Panc1 (cell line): ENCODE measurements at regions not wholly inside any gene's neighbourhood (a gene's known extent, or its start where the extent isn't known, plus 50 kb on each side); places are given as distances from the start of the nearest gene placed in this dataset.

Experiments used
- ATAC-seq: fragments of 200-7000 bp; cut with Tn5 transposase; 2 replicates; pipeline ENCODE4 v1.9.1; 2020; ENCODE audit warnings: mild to moderate bottlenecking, moderate library complexity
- BruUV-seq: library from RNA; stranded (reverse); fragments of 400-500 nt; replicated peaks from 2 replicates; lab custom pipeline; 2021; lab: Mats Ljungman, UMichigan
- CTCF ChIA-PET: fragments of 300-600 bp; sonication (Branson Sonifier 250); formaldehyde crosslinking; loops from one replicate; lab custom pipeline; 2022; ENCODE audit warnings: antibody characterized with exemption; lab: Charles Lee
- POLR2A ChIA-PET: fragments of 300-600 bp; sonication (Branson Sonifier 250); formaldehyde crosslinking; loops from one replicate; lab custom pipeline; 2022; ENCODE audit warnings: antibody characterized with exemption; lab: Charles Lee
- DNase-seq: peaks from one replicate; pipeline ENCODE4 v3.0.0-alpha.2; 2010; ENCODE audit warnings: low read depth, low spot score
- H3K27ac ChIP-seq: 2 replicates; pipeline ENCODE4 v1.5.1; 2011; ENCODE audit warnings: mild to moderate bottlenecking, low read length, inconsistent platforms
- H3K27me3 ChIP-seq: fragments of 200-500 bp; sonication (Bioruptor generic); 2 replicates; pipeline ENCODE4 v1.6.0; 2014; ENCODE audit warnings: low read length, inconsistent platforms; ENCODE audit not compliant: control insufficient read depth, insufficient read depth
- H3K36me3 ChIP-seq: fragments of 200-500 bp; sonication (Bioruptor generic); 2 replicates; pipeline ENCODE4 v1.5.1; 2014; ENCODE audit warnings: inconsistent platforms, mild to moderate bottlenecking, low read length, moderate library complexity; ENCODE audit not compliant: control insufficient read depth, insufficient read depth
- H3K4me1 ChIP-seq: 2 replicates; pipeline ENCODE4 v1.5.1; 2011; ENCODE audit warnings: inconsistent platforms, mild to moderate bottlenecking, low read length, moderate library complexity; ENCODE audit not compliant: control insufficient read depth, insufficient read depth
- H3K4me3 ChIP-seq, 2 experiments: 2 replicates each; pipeline ENCODE4 v1.5.1; 2011 to 2012; ENCODE audit warnings: low read depth in 2 of 2, low read length in 2 of 2, mild to moderate bottlenecking in 2 of 2, inconsistent platforms in 1 of 2, moderate library complexity in 1 of 2
- H3K9me3 ChIP-seq: fragments of 200-500 bp; sonication (Bioruptor generic); 2 replicates; pipeline ENCODE4 v1.5.1; 2014; ENCODE audit warnings: low read depth, mild to moderate bottlenecking, inconsistent platforms, low read length, moderate library complexity; ENCODE audit not compliant: control insufficient read depth, insufficient read depth
- CTCF ChIP-seq: fragments of 450-650 bp; IDR thresholded peaks from 2 replicates; pipeline ENCODE4 v1.5.1; 2017; ENCODE audit warnings: mild to moderate bottlenecking
- POLR2AphosphoS5 ChIP-seq: IDR thresholded peaks from 2 replicates; pipeline ENCODE4 v1.6.1; 2012; ENCODE audit warnings: mild to moderate bottlenecking, low read depth, low read length, moderate library complexity
- REST ChIP-seq, 2 experiments: IDR thresholded peaks; 2 replicates each; pipeline ENCODE4 v1.6.1; 2011 to 2012; ENCODE audit warnings: low read depth in 2 of 2, control low read depth in 1 of 2, low read length in 1 of 2, mild to moderate bottlenecking in 1 of 2, moderate library complexity in 1 of 2; ENCODE audit not compliant: insufficient read depth in 1 of 2
- SIN3A ChIP-seq: IDR thresholded peaks from 2 replicates; pipeline ENCODE4 v1.6.1; 2012; ENCODE audit warnings: low read depth, mild to moderate bottlenecking, low read length, moderate library complexity, borderline replicate concordance; ENCODE audit not compliant: insufficient read depth
- TCF7L2 ChIP-seq: IDR thresholded peaks from 2 replicates; pipeline ENCODE4 v1.6.1; 2011; ENCODE audit warnings: mild to moderate bottlenecking, low read depth, low read length, inconsistent platforms
- in situ Hi-C: cut with HindIII; loops from 2 replicates; pipeline ENCODE4 v1.10.0; 2016; ENCODE audit warnings: low sequenced_read_pairs, low pct_unique_long_range_greater_than_20kb
- intact Hi-C: fragments of 100-400 bp; cut with micrococcal nuclease; formaldehyde crosslinking; loops from one replicate; pipeline ENCODE4 v1.10.0; 2022; ENCODE audit not compliant: unreplicated experiment

- in situ Hi-C loops, result no loop called here
- POLR2A ChIA-PET, result no interaction called here
Observed at GRCh38 chr2:52141076-52141475, 1109.1 kb upstream of the NRXN1 start.

GRCh38 chr2:52139241-52139640, 1107.3 kb upstream of the NRXN1 start:
- no peak for ATAC-seq
- ChIA-PET CTCF (no interaction called here), POLR2A (no interaction called here)
- DNase-seq, result no peak
- Histone ChIP-seq H3K27me3 (no peaks in the 10 kb centered on the region), H3K9me3 (no peaks in the 10 kb centered on the region), H3K36me3 (no peaks in the 10 kb centered on the region), H3K4me3 (no peak overlapping the region), H3K4me1 (no peaks in the 10 kb centered on the region), H3K27ac (no peak overlapping the region)
- in situ Hi-C loops, result no loop called here
- BruUV-seq, result no TSS peak
- TF ChIP-seq SIN3A, result no peak
- no peak for TF ChIP-seq TCF7L2
- TF ChIP-seq POLR2AphosphoS5, result no peak
- no peak for TF ChIP-seq REST (IDR thresholded peaks at IDR 0.05; ENCODE audit: insufficient read depth in 1 of 2, low read depth in 2 of 2, low read length in 1 of 2)
- TF ChIP-seq CTCF, result no peak
- intact Hi-C loops, result no loop called here

More at GRCh38 chr2:52141076-52141475, 1109.1 kb upstream of the NRXN1 start:
- Histone ChIP-seq H3K4me1 (no peaks in the 10 kb centered on the region), H3K27ac (no peak overlapping the region), H3K36me3 (no peaks in the 10 kb centered on the region), H3K27me3 (no peaks in the 10 kb centered on the region), H3K9me3 (no peaks in the 10 kb centered on the region), H3K4me3 (no peak overlapping the region)
- no peak for TF ChIP-seq SIN3A
- no peak for TF ChIP-seq REST (IDR thresholded peaks at IDR 0.05; ENCODE audit: insufficient read depth in 1 of 2, low read depth in 2 of 2, low read length in 1 of 2)
- no peak for TF ChIP-seq TCF7L2
- TF ChIP-seq CTCF, result no peak
- TF ChIP-seq POLR2AphosphoS5, result no peak
- intact Hi-C loops, result no loop called here
- ATAC-seq (no peak), DNase-seq (no peak)
- no TSS peak for BruUV-seq
- CTCF ChIA-PET, result no interaction called here
